Femur (tissue), 1 donor: ENCODE measurements at regions not wholly inside any gene's neighbourhood (a gene's known extent, or its start where the extent isn't known, plus 50 kb on each side); places are given as distances from the start of the nearest gene placed in this dataset.

Experiments used
- DNase-seq: peaks from one replicate; pipeline ENCODE4 v3.0.0-alpha.2; 2017

- no peak for DNase-seq
These were observed 52.0 kb upstream of the GRAMD1B start for GRCh38 chr11:123378096-123378495.

GRCh38 chr11:123377355-123377754 is 52.7 kb upstream of the GRAMD1B start:
- DNase-seq, result no peak

GRCh38 chr11:123375832-123376231 is 54.2 kb upstream of the GRAMD1B start:
- DNase-seq, result no peak

GRCh38 chr11:123374622-123374968 is 55.5 kb upstream of the GRAMD1B start:
- no peak for DNase-seq

- no peak for DNase-seq
These were observed 56.1 kb upstream of the GRAMD1B start for GRCh38 chr11:123373754-123374621.

GRCh38 chr11:123371506-123372297 is 58.4 kb upstream of the GRAMD1B start:
- no peak for DNase-seq

GRCh38 chr11:123366924-123367323 is 63.1 kb upstream of the GRAMD1B start:
- no peak for DNase-seq

- DNase-seq, result no peak
These were observed 64.1 kb upstream of the GRAMD1B start for GRCh38 chr11:123365955-123366354.

GRCh38 chr11:123364080-123364479 is 66.0 kb upstream of the GRAMD1B start:
- DNase-seq, result no peak

- no peak for DNase-seq
These were observed 66.5 kb upstream of the GRAMD1B start for GRCh38 chr11:123363556-123363955.

- no peak for DNase-seq
These were observed 67.1 kb upstream of the GRAMD1B start for GRCh38 chr11:123362941-123363340.

GRCh38 chr11:123362186-123362585 is 67.9 kb upstream of the GRAMD1B start:
- DNase-seq, result no peak

- no peak for DNase-seq
These were observed 69.0 kb upstream of the GRAMD1B start for GRCh38 chr11:123361110-123361509.

GRCh38 chr11:123360267-123360936 is 69.7 kb upstream of the GRAMD1B start:
- no peak for DNase-seq

- DNase-seq, result peak; percentile 32
These were observed 71.9 kb upstream of the GRAMD1B start for GRCh38 chr11:123357990-123358827.

- no peak for DNase-seq
These were observed 72.6 kb upstream of the GRAMD1B start for GRCh38 chr11:123357353-123357989.

- no peak for DNase-seq
These were observed 73.5 kb upstream of the GRAMD1B start for GRCh38 chr11:123356539-123356938.

- DNase-seq, result no peak
These were observed 75.6 kb upstream of the GRAMD1B start for GRCh38 chr11:123354371-123354975.

GRCh38 chr11:123351375-123351774 is 78.7 kb upstream of the GRAMD1B start:
- peak; percentile 55 for DNase-seq

- DNase-seq, result no peak
These were observed 80.7 kb upstream of the GRAMD1B start for GRCh38 chr11:123349382-123349781.

GRCh38 chr11:123344790-123345357 is 85.2 kb upstream of the GRAMD1B start:
- no peak for DNase-seq
